NOMO-1 treated with DMSO at 0.1 percent for 48 hours (cell line): ENCODE measurements at regions not wholly inside any gene's neighbourhood (a gene's known extent, or its start where the extent isn't known, plus 50 kb on each side); places are given as distances from the start of the nearest gene placed in this dataset.

ENCODE experiments used
- DNase-seq: peaks from one replicate; lab custom pipeline; 2025; ENCODE audit not compliant: unreplicated experiment; lab: John Stamatoyannopoulos, UW

DNA sequence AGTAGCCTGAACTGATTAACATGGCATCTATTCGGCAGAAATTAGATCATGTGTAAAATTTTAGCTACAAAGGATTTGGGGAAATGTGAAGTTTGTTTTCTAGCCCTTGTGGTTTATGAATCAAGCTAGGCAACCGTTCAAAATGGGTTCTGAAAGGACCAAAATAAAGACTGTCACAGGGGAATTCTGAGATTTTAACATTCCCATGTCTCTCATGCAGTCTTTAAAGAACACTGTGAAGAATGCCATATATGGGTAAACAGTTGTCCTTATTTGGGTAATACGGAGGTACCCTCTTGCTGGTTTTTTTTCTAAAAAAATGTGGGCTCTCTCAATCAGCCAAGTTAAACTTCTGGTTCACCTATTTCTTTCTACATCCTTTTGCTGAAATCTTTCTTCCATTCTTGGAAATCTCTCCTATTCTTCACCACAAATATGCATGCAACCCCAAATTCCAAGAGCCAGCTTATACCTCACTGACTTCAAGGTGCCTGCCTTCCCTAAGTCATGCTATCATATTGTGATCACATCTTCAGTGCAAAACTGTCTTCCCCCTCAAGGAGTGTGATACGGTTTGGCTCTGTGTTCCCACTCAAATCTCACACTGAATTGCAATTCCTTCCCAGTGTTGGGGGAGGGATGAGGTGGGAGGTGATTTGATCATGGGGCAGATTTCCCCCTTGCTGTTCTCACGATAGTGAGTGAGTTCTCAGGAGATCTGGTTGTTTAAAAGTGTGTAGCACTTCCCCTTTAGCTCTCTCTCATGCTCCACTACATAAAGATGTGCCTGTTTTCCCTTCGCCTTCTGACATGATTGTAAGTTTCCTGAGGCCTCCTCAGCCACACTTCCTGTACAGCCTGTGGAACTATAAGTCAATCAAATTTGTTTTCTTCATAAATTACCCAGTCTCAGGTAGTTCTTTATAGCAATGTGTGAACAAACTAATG lies 308.7 kb downstream of the TTLL7 start:
- no peak for DNase-seq

DNA sequence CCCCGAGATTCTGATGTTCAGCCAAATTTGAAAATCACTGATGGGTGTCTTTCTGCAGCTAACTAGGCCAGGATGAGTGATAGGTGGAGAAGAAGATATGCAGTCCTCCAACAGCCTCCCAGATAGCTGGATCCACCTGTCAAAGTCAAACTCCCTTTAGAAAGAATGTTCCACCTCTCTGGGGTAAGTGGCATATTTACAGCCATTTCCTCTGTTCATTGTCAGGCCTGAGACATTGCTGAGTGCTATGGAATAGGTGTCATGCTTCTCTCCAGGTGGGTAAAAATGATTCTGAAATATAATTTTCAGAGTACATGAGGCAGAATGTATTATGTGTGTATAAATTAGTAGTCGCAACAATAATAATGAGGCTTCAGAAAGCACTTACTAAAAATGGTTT lies 316.8 kb downstream of the TTLL7 start:
- DNase-seq, result no peak

DNA sequence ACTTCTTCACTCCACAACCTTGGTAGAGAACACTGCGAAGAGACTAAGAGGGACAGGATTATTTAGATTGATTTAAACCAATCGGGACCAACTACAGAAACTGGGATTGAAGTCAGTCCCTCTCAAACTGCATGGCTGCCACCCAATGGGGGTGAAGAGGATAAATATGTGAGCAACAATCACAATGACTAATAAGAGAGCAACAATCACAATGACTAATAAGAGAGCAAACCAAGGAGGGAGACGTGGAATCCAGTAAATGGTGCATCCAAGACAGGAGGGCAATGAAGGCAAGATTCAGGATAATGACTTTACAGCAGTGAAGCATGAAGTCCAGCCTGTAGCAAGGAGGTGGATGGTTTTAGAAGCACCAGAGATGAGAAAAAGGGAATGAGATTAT lies 322.8 kb downstream of the TTLL7 start:
- DNase-seq, result no peak

DNA sequence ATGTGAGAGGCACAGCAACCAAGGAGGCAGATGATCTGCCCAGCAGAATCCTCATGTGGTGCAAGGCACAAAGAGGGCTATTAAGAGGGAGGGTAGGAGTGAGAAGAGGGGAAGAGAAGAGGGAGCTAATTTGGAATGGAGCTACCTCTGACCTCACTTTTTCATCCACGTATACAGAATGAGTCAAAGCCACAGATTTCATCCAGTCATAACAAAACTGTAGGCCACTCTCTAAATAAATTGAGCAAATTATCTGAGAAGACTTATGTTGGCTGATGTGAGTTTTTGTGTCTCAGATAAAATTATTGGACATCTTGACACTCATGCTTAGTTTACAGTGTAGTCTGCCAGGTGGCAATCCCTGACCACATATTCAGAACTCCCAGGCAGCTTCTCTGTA lies 325.6 kb downstream of the TTLL7 start:
- no peak for DNase-seq

DNA sequence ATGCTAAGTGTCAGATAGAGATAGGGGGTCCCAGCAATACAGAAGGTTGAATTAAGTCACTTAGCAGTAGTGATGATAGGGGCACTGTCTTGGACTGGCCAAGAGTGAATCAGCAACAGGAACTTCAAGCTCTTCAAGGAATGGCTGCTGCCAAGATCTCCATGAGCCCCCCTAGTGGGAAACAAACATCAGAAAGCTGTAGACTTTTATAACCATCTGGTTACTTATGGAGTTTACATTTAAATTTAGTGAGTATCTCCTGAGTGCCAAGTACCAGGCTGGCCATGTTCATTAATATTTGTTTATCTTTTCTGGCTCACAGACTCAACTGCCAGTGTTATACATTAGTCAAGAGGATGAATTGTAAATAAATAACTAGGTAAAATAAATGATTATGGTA lies 327.3 kb downstream of the TTLL7 start:
- no peak for DNase-seq

DNA sequence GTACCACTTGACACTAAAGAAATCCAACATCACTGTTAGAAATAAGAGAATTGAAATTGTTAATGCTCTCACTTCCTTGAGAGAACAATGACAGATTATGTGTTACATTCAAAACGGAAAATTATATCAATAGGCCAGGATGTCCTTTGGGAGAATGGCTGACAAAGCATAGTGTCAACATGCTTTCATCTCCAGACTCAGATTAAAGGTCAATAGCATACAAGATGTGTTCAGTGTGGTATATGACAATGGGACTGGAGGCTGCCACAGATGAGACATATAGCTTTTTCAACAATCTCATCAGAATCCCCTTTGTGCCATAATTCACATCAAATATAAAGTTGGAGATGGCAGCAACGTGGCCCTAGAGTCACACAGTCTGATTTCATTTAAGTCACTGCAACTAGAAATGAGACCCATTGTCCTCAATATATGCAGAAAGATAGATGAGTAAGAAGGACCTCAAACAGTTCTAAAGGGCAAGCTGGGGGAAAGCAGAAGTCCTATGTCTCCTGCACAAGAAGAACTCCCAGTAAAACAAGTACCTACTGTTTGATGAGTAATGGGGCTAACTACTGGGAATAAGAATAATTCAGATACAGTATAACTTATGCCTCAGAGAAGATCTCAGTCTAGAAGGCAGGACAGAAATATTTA lies 327.9 kb downstream of the TTLL7 start:
- DNase-seq, result no peak

DNA sequence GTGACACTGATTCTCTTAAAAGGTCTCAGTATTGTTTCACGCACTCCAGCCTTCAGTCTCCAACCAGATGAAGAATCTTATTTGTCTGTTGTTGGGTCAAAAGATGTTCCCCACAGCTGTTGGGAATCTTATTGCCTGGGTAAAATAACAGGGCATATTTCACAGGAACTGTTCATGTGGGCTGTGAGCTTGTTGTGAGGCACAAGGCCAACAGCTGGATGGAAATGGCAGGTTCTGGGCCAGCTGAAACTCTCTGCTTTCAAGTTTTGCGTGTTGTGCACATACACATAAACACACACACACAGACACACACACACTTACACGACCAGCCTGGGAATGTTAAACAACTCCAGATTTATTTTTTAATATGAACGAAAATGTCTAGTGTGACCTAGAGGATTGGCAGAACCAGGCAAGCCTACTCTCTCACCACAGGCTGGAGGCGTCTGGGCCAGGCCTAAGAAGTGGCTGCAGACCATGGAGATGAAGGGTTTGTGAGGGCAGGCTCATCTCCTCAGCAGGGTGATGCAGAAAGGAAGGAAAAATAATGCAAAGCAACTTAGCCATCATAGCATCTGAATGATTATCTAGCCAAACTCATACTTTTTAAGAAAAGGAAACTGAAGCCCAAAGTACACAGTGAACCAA lies 357.0 kb downstream of the TTLL7 start:
- no peak for DNase-seq

DNA sequence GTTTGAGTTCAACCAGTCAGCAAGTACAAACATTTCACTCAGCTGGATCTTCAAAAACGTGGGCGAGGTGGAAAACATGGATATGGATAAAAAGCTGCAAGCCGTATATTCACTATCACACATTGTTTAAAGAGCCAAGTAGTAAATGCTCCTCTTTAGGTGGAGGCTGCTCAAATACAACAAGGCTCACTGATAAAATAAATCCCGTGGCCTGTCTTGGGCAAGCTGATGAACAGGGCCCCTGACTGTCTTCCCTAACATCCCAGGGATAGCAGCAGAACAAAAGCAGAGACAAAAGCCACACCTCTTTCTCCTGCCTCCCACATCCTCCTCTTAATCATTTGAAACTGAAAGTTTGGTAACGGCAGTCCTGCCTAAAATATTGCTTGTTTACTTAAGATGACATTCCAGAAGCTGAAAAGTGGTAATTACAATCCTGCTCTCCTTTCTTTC lies 357.7 kb downstream of the TTLL7 start:
- DNase-seq, result no peak

DNA sequence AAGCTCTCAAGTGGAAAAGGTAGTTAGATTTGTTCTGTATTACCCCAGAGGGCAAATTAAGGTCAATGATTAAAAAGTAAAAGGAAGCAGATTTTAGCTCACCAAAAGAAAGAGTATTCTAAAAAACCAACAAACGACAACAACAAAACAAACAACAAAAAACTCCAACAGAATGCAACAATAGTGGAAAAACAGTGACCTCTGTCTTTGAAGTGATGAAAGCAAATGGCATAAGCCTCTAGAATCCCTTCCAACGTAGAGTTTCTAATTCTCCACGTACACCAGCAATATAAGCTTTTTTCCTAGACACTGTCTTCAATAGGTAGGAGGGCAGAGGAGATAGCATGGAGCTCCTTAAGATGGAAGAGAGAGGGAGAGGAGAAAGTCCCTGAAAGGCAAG lies 359.1 kb downstream of the TTLL7 start:
- DNase-seq, result no peak

DNA sequence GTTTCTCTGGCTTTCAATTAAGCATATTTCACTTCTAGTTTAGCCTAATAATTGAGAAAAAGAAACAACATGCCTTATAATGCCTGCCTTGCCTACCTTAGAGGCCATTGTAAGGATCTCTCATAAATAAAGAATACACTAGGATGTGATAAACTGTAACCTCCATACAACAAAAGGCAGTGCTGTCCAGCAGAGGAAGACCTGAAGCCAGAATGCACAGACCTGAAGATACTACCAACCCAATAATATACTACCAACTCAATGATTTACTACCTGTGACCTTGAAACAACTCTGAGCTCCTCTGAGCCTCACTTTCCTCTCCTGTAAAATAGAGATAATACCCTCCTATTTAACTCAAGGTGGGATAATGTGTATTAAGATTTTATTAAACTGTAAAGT lies 361.3 kb downstream of the TTLL7 start:
- DNase-seq, result no peak

DNA sequence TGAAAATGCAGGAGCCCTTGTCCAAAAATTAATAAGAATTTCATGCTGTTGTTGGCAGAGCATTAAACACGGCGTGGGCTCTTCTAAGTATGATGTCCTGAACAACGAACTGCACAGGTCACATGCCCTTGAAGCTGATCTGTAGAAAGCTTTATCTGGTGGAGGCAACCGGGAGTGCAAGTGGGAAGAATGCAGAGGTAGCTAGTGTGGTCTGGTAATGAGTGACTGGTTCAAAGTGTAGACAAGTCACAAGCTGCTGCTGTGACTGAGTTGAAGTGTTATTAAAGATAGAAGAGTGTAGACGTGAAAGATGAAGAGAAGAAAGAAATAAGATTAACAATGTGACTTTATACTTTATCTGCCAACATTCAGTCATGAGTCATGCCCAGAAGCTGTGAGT lies 361.9 kb downstream of the TTLL7 start:
- DNase-seq, result no peak

DNA sequence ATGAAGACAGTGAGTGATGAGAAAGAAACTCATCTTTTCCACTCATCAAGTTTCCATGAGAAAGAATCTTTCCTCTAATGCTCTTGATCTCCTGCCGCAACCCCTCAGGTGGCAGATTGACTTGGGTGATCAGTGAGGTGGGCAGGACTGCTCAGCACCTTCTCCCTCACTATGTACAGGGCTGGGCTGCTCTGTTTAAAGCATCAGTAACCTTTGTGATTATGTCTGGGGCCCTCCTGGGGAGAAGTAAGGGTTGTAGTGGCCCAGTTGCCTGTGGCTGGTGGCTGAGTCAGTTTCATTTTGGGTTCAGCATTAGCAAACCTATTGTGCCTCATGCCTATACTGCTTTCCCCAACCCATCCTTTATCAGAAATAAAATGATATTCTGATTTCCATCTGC lies 366.0 kb downstream of the TTLL7 start:
- DNase-seq, result no peak

DNA sequence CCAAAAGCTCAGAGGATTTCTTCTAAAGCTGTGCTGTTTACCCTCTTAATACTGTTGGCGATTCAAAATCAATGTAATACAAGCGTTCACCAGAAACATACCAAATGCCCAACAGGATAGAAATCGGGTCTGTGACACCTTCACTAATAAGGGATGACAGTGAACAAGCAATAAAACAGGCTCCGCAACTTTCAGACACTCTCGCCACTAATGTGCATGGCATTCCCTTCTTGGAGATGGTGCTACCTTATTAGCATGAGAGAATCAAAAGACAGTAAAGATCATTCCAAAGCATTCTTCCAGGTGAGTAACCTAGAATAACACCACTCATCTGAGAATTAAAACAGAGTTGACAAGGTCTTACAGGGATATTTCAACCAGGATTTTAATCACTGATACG lies 367.1 kb downstream of the TTLL7 start:
- DNase-seq, result no peak

DNA sequence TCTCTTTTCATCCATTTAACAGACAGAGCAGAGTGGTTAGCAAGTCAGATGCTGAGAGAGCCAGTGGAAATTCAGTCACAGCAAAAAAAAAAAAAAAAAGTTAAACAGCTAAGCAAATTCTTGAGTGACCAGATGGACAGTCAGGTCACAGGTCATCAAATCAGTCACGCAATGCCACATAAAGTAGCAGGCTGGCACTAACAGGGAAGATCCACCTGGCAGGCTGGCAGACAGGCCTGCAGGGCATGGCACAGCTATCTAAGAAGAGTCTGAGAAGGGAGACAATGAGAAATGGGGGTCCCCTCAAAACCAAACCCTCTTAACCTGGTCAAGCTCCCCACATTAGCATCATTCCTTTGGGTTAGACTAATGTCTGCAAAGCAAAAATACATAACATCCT lies 371.9 kb downstream of the TTLL7 start:
- DNase-seq, result no peak

DNA sequence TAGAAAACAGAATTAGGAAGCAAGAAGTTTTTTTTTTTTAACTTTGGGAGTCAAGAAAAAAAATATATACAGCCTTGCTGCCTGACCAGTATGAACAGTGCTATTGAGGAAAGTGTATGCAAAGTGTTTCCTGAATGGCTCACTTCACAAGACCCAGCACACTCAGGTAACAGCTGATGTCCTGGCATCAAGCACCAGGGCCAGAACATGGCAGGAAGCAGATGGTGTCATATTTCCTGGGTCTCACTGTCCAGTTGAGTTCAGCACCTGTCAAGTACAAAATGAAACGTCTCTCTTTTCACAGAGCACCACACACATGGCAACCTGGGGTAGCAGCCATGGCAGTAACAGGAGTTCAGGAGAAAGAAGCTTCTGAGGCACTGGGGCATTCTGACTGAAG lies 372.3 kb downstream of the TTLL7 start:
- no peak for DNase-seq

DNA sequence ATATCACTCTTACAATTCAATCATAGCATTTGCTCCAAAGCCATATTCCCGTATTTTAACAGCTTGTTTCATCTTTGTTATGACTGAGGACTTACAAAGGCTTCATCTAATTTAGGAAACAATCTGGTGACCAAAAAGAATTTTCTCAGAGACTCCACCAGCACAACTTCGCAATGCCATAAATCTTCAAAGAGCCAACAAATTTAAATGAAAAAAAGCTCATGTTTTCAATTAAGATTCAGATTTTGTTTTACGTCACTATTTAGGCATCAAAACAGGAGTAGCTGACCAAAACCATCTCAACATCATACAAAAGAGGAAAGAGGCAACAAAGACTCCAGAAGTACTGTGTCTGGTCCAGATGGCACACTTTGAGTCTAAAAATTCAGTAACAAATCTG lies 373.3 kb downstream of the TTLL7 start:
- DNase-seq, result no peak

DNA sequence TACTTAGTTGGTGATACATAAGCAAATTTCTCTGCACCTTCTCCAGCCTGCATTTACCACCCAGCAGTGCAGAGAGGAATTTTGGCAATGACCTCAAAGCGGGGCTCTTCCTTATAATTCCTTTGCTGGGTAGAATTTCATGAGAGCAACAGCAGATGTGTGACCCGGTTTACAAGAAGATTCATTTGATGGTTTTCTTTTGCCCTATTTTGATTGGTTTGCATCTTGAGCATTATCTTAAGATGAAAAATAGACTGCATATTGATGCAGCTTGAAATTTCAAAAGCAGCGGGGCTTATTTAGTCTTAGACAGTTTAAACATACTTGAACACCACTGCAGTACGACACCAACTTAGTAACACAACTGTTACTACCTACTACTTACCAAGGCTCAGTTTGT lies 378.9 kb downstream of the TTLL7 start:
- DNase-seq, result no peak

DNA sequence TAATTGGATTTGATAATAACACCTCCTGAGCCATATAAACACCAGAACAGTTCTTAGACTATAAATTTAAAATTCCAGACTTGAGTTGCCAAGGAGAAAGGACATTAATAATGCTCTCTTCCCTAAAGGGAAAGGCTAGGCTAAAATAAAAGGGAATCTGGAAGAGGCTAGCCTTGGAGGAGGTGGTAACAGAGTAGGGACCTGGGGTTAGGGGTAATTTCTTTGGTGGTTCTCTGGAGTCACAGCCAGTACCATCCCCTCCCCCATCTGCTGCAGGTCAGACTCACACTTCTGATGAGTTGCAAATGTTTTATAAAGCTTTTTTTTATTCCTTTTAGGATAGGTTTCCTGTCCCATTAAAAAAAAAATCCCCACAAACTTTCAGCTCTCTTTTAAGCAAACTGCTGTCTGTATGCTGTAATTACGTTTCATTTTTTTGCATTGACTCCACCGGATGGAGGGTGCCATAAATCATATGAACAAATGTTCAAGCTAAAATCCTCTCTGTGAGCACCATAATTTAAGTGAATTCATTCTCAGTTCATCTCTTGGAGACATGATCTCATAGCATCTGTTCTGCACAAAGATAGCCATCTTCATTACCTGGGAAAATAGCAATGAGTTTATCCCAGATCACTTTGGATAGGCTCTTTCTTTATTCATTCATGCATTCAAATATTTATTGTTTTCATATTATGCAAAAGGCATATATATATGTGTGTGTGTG lies 379.6 kb downstream of the TTLL7 start:
- no peak for DNase-seq

DNA sequence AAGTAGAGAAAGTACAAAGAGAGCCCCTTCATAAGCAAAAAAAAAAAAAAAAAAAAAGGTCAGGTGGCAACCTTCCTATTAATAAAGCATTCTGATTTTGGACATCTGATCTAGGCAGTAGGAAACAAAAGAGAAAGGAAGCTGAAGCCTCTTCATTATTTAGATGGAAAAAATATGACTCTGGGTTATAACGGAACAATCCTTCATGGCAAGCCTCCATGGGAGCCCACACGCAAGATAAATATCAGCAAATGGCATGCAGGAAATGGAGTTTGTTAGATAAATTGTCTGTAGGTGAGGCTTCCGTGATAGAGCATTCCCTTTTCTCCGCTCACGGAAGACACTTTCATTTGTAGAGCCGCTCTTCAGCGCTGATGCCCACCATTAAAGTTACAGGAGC lies 381.0 kb downstream of the TTLL7 start:
- no peak for DNase-seq

DNA sequence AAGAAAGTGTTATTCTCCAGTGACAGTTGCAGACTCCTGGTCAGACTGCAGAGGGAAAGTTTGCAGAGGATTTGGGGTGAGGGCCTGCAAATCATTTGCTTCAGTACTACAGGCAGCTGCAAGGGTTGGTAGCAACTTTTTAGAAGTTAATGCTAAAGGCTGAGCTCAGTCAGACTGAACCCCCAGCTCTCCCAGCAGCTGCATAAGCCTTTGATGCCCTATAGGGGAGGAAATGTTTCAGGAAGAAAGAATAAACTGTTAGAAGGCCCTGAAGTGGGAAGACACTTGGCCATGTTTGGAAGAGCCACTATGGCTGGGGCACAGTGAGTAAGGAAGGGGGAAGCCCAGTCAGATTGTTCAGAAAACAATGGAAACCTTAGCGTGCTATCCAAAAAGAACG lies 383.6 kb downstream of the TTLL7 start:
- DNase-seq, result no peak

DNA sequence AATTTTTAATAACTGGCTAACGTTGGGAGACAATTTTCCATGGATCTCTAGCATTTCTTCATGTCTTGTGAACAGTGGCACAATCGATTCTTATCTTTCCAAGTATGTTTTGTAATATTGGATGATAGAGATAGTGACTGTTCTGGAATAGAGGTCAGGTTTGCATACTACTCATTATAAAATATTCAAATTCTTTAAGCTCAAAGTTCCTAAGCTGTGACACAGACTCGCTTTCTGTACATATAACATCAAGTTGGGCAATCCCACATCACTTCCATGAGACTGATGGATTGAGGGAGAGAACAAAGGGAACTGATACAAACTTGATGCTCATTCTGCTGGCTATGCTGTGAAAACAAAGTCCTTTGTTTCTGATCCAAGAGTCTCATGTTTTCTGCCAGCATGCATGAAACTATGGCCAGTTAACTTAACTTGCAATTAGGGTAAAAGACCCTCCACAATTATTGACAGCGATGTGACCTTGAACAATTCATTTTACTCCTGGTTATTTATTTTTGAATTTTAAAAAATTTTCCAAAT lies 392.4 kb downstream of the TTLL7 start:
- DNase-seq, result no peak
